ENCODE measurements at regions not wholly inside any gene's neighbourhood (a gene's known extent, or its start where the extent isn't known, plus 50 kb on each side); places are given as distances from the start of the nearest gene placed in this dataset.

GRCh38 chr1:94676686-94677085 is 135.1 kb upstream of the F3 start:
- TF ChIP-seq CTCF (IDR thresholded peaks at IDR 0.05), result no peak
- TF ChIP-seq POLR2AphosphoS5 (IDR thresholded peaks at IDR 0.05), result no peak
